C4-2B (cell line): ENCODE measurements at regions not wholly inside any gene's neighbourhood (a gene's known extent, or its start where the extent isn't known, plus 50 kb on each side); places are given as distances from the start of the nearest gene placed in this dataset.

Source experiments
- ZFX ChIP-seq: fragments of 450-650 bp; IDR thresholded peaks from 2 replicates; pipeline ENCODE4 v1.6.1; 2017
- TF ChIP-seq, protein P1 (sequence below): fragments of 450-650 bp; conservative IDR thresholded peaks from 2 replicates; pipeline ENCODE4 v1.5.1; 2017; ENCODE audit warnings: mild to moderate bottlenecking

DNA sequence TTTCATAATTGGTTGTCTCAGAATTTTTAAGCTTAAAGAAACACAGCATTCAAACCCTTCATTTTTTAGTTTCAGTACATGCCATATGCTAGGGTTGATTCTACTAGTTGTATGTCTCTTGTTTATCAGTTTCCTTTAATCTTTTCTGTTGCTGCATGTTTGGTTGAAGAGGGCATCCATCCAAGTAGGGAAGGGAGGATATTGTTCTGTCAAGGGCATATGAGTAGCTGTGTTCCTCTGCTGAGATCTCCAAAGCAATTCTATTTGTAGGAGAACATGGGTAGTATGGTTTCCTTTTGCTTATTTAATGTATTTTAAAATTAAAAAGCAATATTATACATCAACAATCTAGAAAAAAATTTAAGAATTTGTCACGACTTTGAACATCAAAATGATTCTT is 167.7 kb downstream of the FHIP1A start:
- TF ChIP-seq, protein P1, sequence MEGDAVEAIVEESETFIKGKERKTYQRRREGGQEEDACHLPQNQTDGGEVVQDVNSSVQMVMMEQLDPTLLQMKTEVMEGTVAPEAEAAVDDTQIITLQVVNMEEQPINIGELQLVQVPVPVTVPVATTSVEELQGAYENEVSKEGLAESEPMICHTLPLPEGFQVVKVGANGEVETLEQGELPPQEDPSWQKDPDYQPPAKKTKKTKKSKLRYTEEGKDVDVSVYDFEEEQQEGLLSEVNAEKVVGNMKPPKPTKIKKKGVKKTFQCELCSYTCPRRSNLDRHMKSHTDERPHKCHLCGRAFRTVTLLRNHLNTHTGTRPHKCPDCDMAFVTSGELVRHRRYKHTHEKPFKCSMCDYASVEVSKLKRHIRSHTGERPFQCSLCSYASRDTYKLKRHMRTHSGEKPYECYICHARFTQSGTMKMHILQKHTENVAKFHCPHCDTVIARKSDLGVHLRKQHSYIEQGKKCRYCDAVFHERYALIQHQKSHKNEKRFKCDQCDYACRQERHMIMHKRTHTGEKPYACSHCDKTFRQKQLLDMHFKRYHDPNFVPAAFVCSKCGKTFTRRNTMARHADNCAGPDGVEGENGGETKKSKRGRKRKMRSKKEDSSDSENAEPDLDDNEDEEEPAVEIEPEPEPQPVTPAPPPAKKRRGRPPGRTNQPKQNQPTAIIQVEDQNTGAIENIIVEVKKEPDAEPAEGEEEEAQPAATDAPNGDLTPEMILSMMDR, result no peak
- no peak for TF ChIP-seq ZFX
